PC-3 (cell line): ENCODE measurements at regions not wholly inside any gene's neighbourhood (a gene's known extent, or its start where the extent isn't known, plus 50 kb on each side); places are given as distances from the start of the nearest gene placed in this dataset.

Experiments used
- EZH2phosphoT487 ChIP-seq: fragments of 300-600 bp; sonication (generic); IDR thresholded peaks from 2 replicates; pipeline ENCODE4 v1.6.1; 2018; ENCODE audit warnings: mild to moderate bottlenecking, antibody characterized with exemption, low read length, borderline replicate concordance
- TF ChIP-seq, protein P1 (sequence below): fragments of 300-600 bp; sonication (generic); conservative IDR thresholded peaks from 2 replicates; pipeline ENCODE4 v1.5.1; 2017; ENCODE audit warnings: antibody characterized with exemption, low read depth, mild to moderate bottlenecking, low read length

DNA sequence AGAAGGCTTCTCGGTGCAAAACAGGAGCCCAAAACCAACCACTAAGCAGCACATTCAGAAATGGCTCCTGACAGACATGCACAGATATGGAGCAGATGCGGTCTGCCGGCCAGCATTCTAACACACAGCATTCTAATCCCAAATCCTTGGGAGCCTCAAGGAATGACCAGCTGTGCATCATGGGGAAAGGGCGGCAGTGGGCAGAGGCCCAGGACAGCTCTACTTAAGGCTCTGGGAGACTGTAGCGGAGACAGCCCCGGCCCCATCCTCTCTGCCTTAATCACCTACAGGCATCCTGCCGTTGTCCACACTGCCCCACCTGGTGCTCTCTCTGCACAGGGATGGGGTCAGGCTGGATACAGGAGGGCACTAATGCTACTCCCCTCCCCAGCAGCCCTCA, 1016.0 kb downstream of the UQCRFS1 start:
- TF ChIP-seq, protein P1, sequence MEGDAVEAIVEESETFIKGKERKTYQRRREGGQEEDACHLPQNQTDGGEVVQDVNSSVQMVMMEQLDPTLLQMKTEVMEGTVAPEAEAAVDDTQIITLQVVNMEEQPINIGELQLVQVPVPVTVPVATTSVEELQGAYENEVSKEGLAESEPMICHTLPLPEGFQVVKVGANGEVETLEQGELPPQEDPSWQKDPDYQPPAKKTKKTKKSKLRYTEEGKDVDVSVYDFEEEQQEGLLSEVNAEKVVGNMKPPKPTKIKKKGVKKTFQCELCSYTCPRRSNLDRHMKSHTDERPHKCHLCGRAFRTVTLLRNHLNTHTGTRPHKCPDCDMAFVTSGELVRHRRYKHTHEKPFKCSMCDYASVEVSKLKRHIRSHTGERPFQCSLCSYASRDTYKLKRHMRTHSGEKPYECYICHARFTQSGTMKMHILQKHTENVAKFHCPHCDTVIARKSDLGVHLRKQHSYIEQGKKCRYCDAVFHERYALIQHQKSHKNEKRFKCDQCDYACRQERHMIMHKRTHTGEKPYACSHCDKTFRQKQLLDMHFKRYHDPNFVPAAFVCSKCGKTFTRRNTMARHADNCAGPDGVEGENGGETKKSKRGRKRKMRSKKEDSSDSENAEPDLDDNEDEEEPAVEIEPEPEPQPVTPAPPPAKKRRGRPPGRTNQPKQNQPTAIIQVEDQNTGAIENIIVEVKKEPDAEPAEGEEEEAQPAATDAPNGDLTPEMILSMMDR: no peak
- no peak for TF ChIP-seq EZH2phosphoT487
